Neural progenitor cell (in vitro differentiated cells): ENCODE measurements at regions not wholly inside any gene's neighbourhood (a gene's known extent, or its start where the extent isn't known, plus 50 kb on each side); places are given as distances from the start of the nearest gene placed in this dataset.

Experiments used
- DNase-seq: peaks from one replicate; pipeline ENCODE4 v3.0.0-alpha.2; 2016; ENCODE audit warnings: low spot score
- H2AFZ ChIP-seq: fragments of 200-600 bp; sonication (generic); replicated peaks from 2 replicates; pipeline ENCODE4 v1.6.1; 2016; ENCODE audit warnings: antibody characterized with exemption
- H3F3A ChIP-seq: fragments of 200-600 bp; sonication (generic); 2 replicates; pipeline ENCODE4 v1.6.1; 2016; ENCODE audit warnings: antibody characterized with exemption, low read depth
- H3K27ac ChIP-seq: fragments of 200-600 bp; sonication (generic); 2 replicates; pipeline ENCODE4 v1.5.1; 2016; ENCODE audit warnings: mild to moderate bottlenecking
- H3K27me3 ChIP-seq: fragments of 200-600 bp; sonication (generic); 2 replicates; pipeline ENCODE4 v1.6.1; 2016; ENCODE audit warnings: mild to moderate bottlenecking, moderate library complexity
- H3K36me3 ChIP-seq: fragments of 200-600 bp; sonication (generic); 2 replicates; pipeline ENCODE4 v1.5.1; 2016
- H3K4me1 ChIP-seq: fragments of 200-600 bp; sonication (generic); 2 replicates; pipeline ENCODE4 v1.6.1; 2016; ENCODE audit warnings: mixed run types
- H3K4me2 ChIP-seq: fragments of 200-600 bp; sonication (generic); 2 replicates; pipeline ENCODE4 v1.6.1; 2016
- H3K4me3 ChIP-seq: fragments of 200-600 bp; sonication (generic); 2 replicates; pipeline ENCODE4 v1.5.1; 2016
- H3K79me2 ChIP-seq: fragments of 200-600 bp; sonication (generic); 2 replicates; pipeline ENCODE4 v1.6.1; 2016; ENCODE audit warnings: low read depth
- H3K9ac ChIP-seq: fragments of 200-600 bp; sonication (generic); 2 replicates; pipeline ENCODE4 v1.6.1; 2016
- H3K9me3 ChIP-seq: fragments of 200-600 bp; sonication (generic); 2 replicates; pipeline ENCODE4 v1.5.1; 2016; ENCODE audit warnings: low read depth
- H4K20me1 ChIP-seq: fragments of 200-600 bp; sonication (generic); 2 replicates; pipeline ENCODE4 v1.6.1; 2016; ENCODE audit warnings: low read depth
- H3K27ac Mint-ChIP-seq: 3 replicates; pipeline ENCODE4 v1.8.0; 2021; ENCODE audit warnings: mixed read lengths
- H3K27me3 Mint-ChIP-seq: 2 replicates; pipeline ENCODE4 v1.8.0; 2022; ENCODE audit warnings: low read depth, mild to moderate bottlenecking, inconsistent platforms, moderate library complexity, mixed read lengths; ENCODE audit not compliant: insufficient read depth
- H3K36me3 Mint-ChIP-seq: 3 replicates; pipeline ENCODE4 v1.8.0; 2021; ENCODE audit warnings: mixed read lengths
- H3K4me1 Mint-ChIP-seq: 3 replicates; pipeline ENCODE4 v1.8.0; 2021; ENCODE audit warnings: mixed read lengths
- H3K4me3 Mint-ChIP-seq: 3 replicates; pipeline ENCODE4 v1.8.0; 2021; ENCODE audit warnings: mild to moderate bottlenecking, moderate library complexity, mixed read lengths
- H3K9me3 Mint-ChIP-seq: 3 replicates; pipeline ENCODE4 v1.8.0; 2020; ENCODE audit warnings: mixed read lengths
- CTCF ChIP-seq: fragments of 200-600 bp; sonication (generic); IDR thresholded peaks from 2 replicates; pipeline ENCODE4 v1.5.1; 2017; ENCODE audit warnings: antibody characterized with exemption, mild to moderate bottlenecking
- EZH2 ChIP-seq: fragments of 200-600 bp; sonication (generic); IDR thresholded peaks from 2 replicates; pipeline ENCODE4 v1.6.1; 2017; ENCODE audit warnings: antibody characterized with exemption, mild to moderate bottlenecking, moderate library complexity
- EZH2phosphoT487 ChIP-seq: fragments of 200-600 bp; sonication (generic); IDR thresholded peaks from 2 replicates; pipeline ENCODE4 v1.6.1; 2017; ENCODE audit warnings: antibody characterized with exemption

GRCh38 chr5:124521461-124522230, 224.8 kb downstream of the ZNF608 start:
- Histone ChIP-seq H3K27ac (no peak overlapping the region), H4K20me1 (no peaks in the 10 kb centered on the region), H3K27me3 (no peaks in the 10 kb centered on the region), H3F3A (no peaks in the 10 kb centered on the region), H3K4me2 (no peak overlapping the region), H3K9ac (no peak overlapping the region), H3K4me1 (no peaks in the 10 kb centered on the region), H3K9me3 (no peaks in the 10 kb centered on the region), H3K36me3 (no peaks in the 10 kb centered on the region), H2AFZ (no peak overlapping the region), H3K4me3 (no peak overlapping the region), H3K79me2 (no peaks in the 10 kb centered on the region)
- no peak for TF ChIP-seq EZH2
- TF ChIP-seq EZH2phosphoT487, result no peak
- no peak for TF ChIP-seq CTCF
- DNase-seq, result no peak
- no peaks in the 10 kb centered on the region for H3K4me1 Mint-ChIP-seq
- H3K4me3 Mint-ChIP-seq, result no peak overlapping the region
- peaks cover 9% of the 10 kb centered on the region for H3K9me3 Mint-ChIP-seq
- H3K27me3 Mint-ChIP-seq, result peaks cover 6% of the 10 kb centered on the region
- H3K36me3 Mint-ChIP-seq, result no peaks in the 10 kb centered on the region
- H3K27ac Mint-ChIP-seq, result no peak overlapping the region

GRCh38 chr5:124519396-124519795, 227.0 kb downstream of the ZNF608 start:
- no peaks in the 10 kb centered on the region for H3K79me2 ChIP-seq
- H4K20me1 ChIP-seq, result no peaks in the 10 kb centered on the region
- peaks cover 4% of the 10 kb centered on the region for H3K9me3 Mint-ChIP-seq
- no peaks in the 10 kb centered on the region for H3K36me3 Mint-ChIP-seq
- H2AFZ ChIP-seq, result no peak overlapping the region
- peaks cover 6% of the 10 kb centered on the region for H3K27me3 Mint-ChIP-seq
- peaks cover 10% of the 10 kb centered on the region for H3K4me1 ChIP-seq
- H3K4me1 Mint-ChIP-seq, result no peaks in the 10 kb centered on the region
- no peaks in the 10 kb centered on the region for H3F3A ChIP-seq
- no peak overlapping the region for H3K27ac ChIP-seq
- TF ChIP-seq EZH2phosphoT487 (no peak), EZH2 (no peak), CTCF (no peak)
- no peaks in the 10 kb centered on the region for H3K27me3 ChIP-seq
- H3K4me3 ChIP-seq, result no peak overlapping the region
- no peak overlapping the region for H3K4me3 Mint-ChIP-seq
- H3K9me3 ChIP-seq, result no peaks in the 10 kb centered on the region
- no peak overlapping the region for H3K27ac Mint-ChIP-seq
- no peak overlapping the region for H3K4me2 ChIP-seq
- DNase-seq, result no peak
- no peaks in the 10 kb centered on the region for H3K36me3 ChIP-seq
- no peak overlapping the region for H3K9ac ChIP-seq

- Mint-ChIP-seq H3K4me1 (no peaks in the 10 kb centered on the region), H3K36me3 (no peaks in the 10 kb centered on the region), H3K4me3 (no peak overlapping the region), H3K27me3 (peaks cover 4% of the 10 kb centered on the region), H3K27ac (no peak overlapping the region), H3K9me3 (peaks cover 4% of the 10 kb centered on the region)
- Histone ChIP-seq H3K4me3 (no peak overlapping the region), H3K4me2 (no peak overlapping the region), H3K4me1 (peaks cover 14% of the 10 kb centered on the region), H2AFZ (no peak overlapping the region), H3K79me2 (no peaks in the 10 kb centered on the region), H3F3A (no peaks in the 10 kb centered on the region), H3K36me3 (no peaks in the 10 kb centered on the region), H3K9ac (no peak overlapping the region), H3K27ac (no peak overlapping the region), H3K9me3 (no peaks in the 10 kb centered on the region), H3K27me3 (no peaks in the 10 kb centered on the region), H4K20me1 (no peaks in the 10 kb centered on the region)
- DNase-seq, result no peak
- TF ChIP-seq EZH2, result no peak
- no peak for TF ChIP-seq EZH2phosphoT487
- TF ChIP-seq CTCF, result no peak
These were observed 229.9 kb downstream of the ZNF608 start for GRCh38 chr5:124516567-124516966.
